ENCODE measurements at regions not wholly inside any gene's neighbourhood (a gene's known extent, or its start where the extent isn't known, plus 50 kb on each side); places are given as distances from the start of the nearest gene placed in this dataset.

DNA sequence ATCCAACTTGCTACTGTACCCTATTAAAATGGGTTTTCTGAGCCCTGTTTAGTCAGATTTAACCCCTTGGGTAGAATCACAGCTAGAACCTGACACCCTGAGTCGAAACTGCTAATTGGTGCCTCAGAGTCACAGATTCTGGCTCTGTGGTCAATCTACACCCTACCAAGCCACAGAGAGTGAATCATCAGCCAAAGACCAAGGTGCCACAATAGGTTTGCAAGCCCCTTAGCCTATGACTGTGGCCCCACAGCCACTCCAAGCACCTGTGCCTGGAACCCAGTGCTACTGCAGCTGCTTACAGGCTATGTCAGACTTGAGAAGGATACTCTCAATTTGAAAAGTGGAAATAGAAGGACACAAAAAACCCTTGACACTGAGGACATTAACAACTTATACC is 202.8 kb upstream of the KCND2 start:
- no peaks in the 10 kb centered on the region for H3K79me2 ChIP-seq (ENCODE audit: insufficient read depth, low read length)
- DNase-seq (ENCODE audit: low read depth), result no peak
- H3K9me3 Mint-ChIP-seq (ENCODE audit: unreplicated experiment), result peaks cover 26% of the 10 kb centered on the region
- H3K4me3 ChIP-seq (ENCODE audit: insufficient read depth, low read depth, low read length), result no peak overlapping the region
- H3K9ac ChIP-seq (ENCODE audit: low read length), result no peak overlapping the region
- no peak overlapping the region for H3K4me3 Mint-ChIP-seq (ENCODE audit: unreplicated experiment)
- H3K27ac Mint-ChIP-seq (ENCODE audit: unreplicated experiment), result no peak overlapping the region
- H3K4me1 Mint-ChIP-seq (ENCODE audit: low read depth, unreplicated experiment), result no peaks in the 10 kb centered on the region
- H4K20me1 ChIP-seq (ENCODE audit: insufficient read depth, low read length), result no peaks in the 10 kb centered on the region
- H3K4me2 ChIP-seq (ENCODE audit: low read length), result no peak overlapping the region
- no peaks in the 10 kb centered on the region for H3K27me3 Mint-ChIP-seq (ENCODE audit: low read depth, unreplicated experiment)
- TF ChIP-seq, protein P1, sequence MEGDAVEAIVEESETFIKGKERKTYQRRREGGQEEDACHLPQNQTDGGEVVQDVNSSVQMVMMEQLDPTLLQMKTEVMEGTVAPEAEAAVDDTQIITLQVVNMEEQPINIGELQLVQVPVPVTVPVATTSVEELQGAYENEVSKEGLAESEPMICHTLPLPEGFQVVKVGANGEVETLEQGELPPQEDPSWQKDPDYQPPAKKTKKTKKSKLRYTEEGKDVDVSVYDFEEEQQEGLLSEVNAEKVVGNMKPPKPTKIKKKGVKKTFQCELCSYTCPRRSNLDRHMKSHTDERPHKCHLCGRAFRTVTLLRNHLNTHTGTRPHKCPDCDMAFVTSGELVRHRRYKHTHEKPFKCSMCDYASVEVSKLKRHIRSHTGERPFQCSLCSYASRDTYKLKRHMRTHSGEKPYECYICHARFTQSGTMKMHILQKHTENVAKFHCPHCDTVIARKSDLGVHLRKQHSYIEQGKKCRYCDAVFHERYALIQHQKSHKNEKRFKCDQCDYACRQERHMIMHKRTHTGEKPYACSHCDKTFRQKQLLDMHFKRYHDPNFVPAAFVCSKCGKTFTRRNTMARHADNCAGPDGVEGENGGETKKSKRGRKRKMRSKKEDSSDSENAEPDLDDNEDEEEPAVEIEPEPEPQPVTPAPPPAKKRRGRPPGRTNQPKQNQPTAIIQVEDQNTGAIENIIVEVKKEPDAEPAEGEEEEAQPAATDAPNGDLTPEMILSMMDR (IDR thresholded peaks at IDR 0.05; ENCODE audit: insufficient read depth, low read depth, low read length), result no peak
- TF ChIP-seq EZH2 (IDR thresholded peaks at IDR 0.05; ENCODE audit: insufficient read depth, low read length), result no peak
- no peaks in the 10 kb centered on the region for H3K4me1 ChIP-seq (ENCODE audit: insufficient read depth, low read length)
- H3K27ac ChIP-seq (ENCODE audit: low read depth, low read length), result no peak overlapping the region
- no peaks in the 10 kb centered on the region for H3K36me3 ChIP-seq (ENCODE audit: insufficient read depth, low read length)
- FAIRE-seq, result no peak
- H3K27me3 ChIP-seq (ENCODE audit: insufficient read depth, low read length), result no peaks in the 10 kb centered on the region
- H2AFZ ChIP-seq (ENCODE audit: low read depth, low read length), result no peak overlapping the region
- H3K36me3 Mint-ChIP-seq (ENCODE audit: low read depth, unreplicated experiment), result peaks cover 4% of the 10 kb centered on the region
- no peaks in the 10 kb centered on the region for H3K9me3 ChIP-seq (ENCODE audit: insufficient read depth, low read depth, low read length)

DNA sequence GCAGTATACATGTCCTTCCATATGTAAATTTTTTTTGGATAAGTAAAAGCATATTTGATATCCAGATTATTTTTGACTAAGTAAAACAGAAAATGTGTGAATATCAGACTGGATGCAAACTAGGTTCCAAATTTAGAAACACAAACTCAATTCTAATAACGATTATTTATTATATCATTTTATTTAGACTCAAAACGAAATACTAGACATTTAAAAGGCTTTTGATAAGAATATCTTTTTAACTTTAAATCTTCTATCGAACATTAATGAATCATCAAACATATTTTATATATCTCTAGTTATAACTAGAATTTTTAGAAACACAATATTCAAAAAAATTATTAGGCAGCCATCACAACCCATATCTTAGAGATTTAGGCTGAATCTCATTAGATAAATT is 195.2 kb upstream of the KCND2 start:
- no peak overlapping the region for H3K9ac ChIP-seq (ENCODE audit: low read length)
- no peaks in the 10 kb centered on the region for H3K9me3 ChIP-seq (ENCODE audit: insufficient read depth, low read depth, low read length)
- H3K4me2 ChIP-seq (ENCODE audit: low read length), result no peak overlapping the region
- no peak overlapping the region for H3K4me3 ChIP-seq (ENCODE audit: insufficient read depth, low read depth, low read length)
- no peaks in the 10 kb centered on the region for H3K36me3 ChIP-seq (ENCODE audit: insufficient read depth, low read length)
- H3K27me3 Mint-ChIP-seq (ENCODE audit: low read depth, unreplicated experiment), result no peaks in the 10 kb centered on the region
- no peak overlapping the region for H3K27ac ChIP-seq (ENCODE audit: low read depth, low read length)
- no peak overlapping the region for H3K4me3 Mint-ChIP-seq (ENCODE audit: unreplicated experiment)
- H4K20me1 ChIP-seq (ENCODE audit: insufficient read depth, low read length), result no peaks in the 10 kb centered on the region
- H3K4me1 Mint-ChIP-seq (ENCODE audit: low read depth, unreplicated experiment), result no peaks in the 10 kb centered on the region
- no peaks in the 10 kb centered on the region for H3K9me3 Mint-ChIP-seq (ENCODE audit: unreplicated experiment)
- TF ChIP-seq, protein P1 (IDR thresholded peaks at IDR 0.05; ENCODE audit: insufficient read depth, low read depth, low read length), result no peak
- no peak for TF ChIP-seq EZH2 (IDR thresholded peaks at IDR 0.05; ENCODE audit: insufficient read depth, low read length)
- H2AFZ ChIP-seq (ENCODE audit: low read depth, low read length), result no peak overlapping the region
- no peak for DNase-seq (ENCODE audit: low read depth)
- H3K27me3 ChIP-seq (ENCODE audit: insufficient read depth, low read length), result no peaks in the 10 kb centered on the region
- no peak overlapping the region for H3K27ac Mint-ChIP-seq (ENCODE audit: unreplicated experiment)
- FAIRE-seq, result no peak
- H3K4me1 ChIP-seq (ENCODE audit: insufficient read depth, low read length), result no peaks in the 10 kb centered on the region
- H3K36me3 Mint-ChIP-seq (ENCODE audit: low read depth, unreplicated experiment), result no peaks in the 10 kb centered on the region
- no peaks in the 10 kb centered on the region for H3K79me2 ChIP-seq (ENCODE audit: insufficient read depth, low read length)

DNA sequence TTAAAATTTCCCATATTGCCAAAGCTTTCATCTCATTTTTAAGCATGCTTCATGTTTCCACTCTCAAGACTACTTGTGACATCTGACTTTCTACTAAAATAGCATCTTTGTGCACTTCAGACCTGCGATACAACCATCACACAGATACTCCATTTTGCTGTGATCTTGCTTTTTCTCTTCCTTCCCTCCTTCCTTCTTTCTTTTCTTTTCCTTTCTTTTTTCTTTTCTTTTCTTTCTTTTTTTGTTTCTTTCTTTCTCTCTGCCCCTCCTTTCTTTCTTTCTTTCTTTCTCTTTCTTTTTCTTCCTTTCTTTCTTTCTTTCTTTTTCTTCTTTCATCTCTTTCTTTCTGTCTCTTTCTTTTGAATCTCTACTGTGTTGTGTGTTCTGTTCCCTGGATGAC is 194.0 kb upstream of the KCND2 start:
- Histone ChIP-seq H3K9me3 (ENCODE audit: insufficient read depth, low read depth, low read length) (no peaks in the 10 kb centered on the region), H3K27ac (ENCODE audit: low read depth, low read length) (no peak overlapping the region), H4K20me1 (ENCODE audit: insufficient read depth, low read length) (no peaks in the 10 kb centered on the region), H3K4me1 (ENCODE audit: insufficient read depth, low read length) (no peaks in the 10 kb centered on the region), H3K36me3 (ENCODE audit: insufficient read depth, low read length) (no peaks in the 10 kb centered on the region), H3K4me2 (ENCODE audit: low read length) (no peak overlapping the region), H2AFZ (ENCODE audit: low read depth, low read length) (no peak overlapping the region), H3K79me2 (ENCODE audit: insufficient read depth, low read length) (no peaks in the 10 kb centered on the region), H3K4me3 (ENCODE audit: insufficient read depth, low read depth, low read length) (no peak overlapping the region), H3K27me3 (ENCODE audit: insufficient read depth, low read length) (no peaks in the 10 kb centered on the region), H3K9ac (ENCODE audit: low read length) (no peak overlapping the region)
- no peak overlapping the region for H3K4me3 Mint-ChIP-seq (ENCODE audit: unreplicated experiment)
- DNase-seq (ENCODE audit: low read depth) (no peak), FAIRE-seq (no peak)
- TF ChIP-seq, protein P1 (IDR thresholded peaks at IDR 0.05; ENCODE audit: insufficient read depth, low read depth, low read length), result no peak
- no peaks in the 10 kb centered on the region for H3K4me1 Mint-ChIP-seq (ENCODE audit: low read depth, unreplicated experiment)
- no peaks in the 10 kb centered on the region for H3K9me3 Mint-ChIP-seq (ENCODE audit: unreplicated experiment)
- H3K36me3 Mint-ChIP-seq (ENCODE audit: low read depth, unreplicated experiment), result no peaks in the 10 kb centered on the region
- H3K27me3 Mint-ChIP-seq (ENCODE audit: low read depth, unreplicated experiment), result no peaks in the 10 kb centered on the region
- H3K27ac Mint-ChIP-seq (ENCODE audit: unreplicated experiment), result no peak overlapping the region

Data from astrocyte (in vitro differentiated cells and primary cell).